Activated CD4-positive, alpha-beta memory T cell treated with anti-CD3 and anti-CD28 coated beads, Interleukin-2, amount 10 ng/mL, durations not matched to agents 7 days and 5 days (primary cell): ENCODE measurements at regions not wholly inside any gene's neighbourhood (a gene's known extent, or its start where the extent isn't known, plus 50 kb on each side); places are given as distances from the start of the nearest gene placed in this dataset.
"Not testable (repeated sequence)": the region's sequence is repeated elsewhere in the genome, so short reads cannot be mapped to it uniquely, and the experiment has no call there.

ENCODE experiments used
- CTCF ChIA-PET: fragments of 350-600 bp; sonication (Branson Sonifier 250); formaldehyde crosslinking; loops from one replicate; lab custom pipeline; 2021; ENCODE audit warnings: antibody characterized with exemption, inconsistent platforms; lab: Charles Lee
- POLR2A ChIA-PET: fragments of 350-600 bp; sonication (Branson Sonifier 250); formaldehyde crosslinking; loops from one replicate; lab custom pipeline; 2021; ENCODE audit warnings: antibody characterized with exemption; lab: Charles Lee
- DNase-seq: peaks from one replicate; pipeline ENCODE4 v3.0.0-alpha.2; 2020
- H3K27ac Mint-ChIP-seq: one replicate; pipeline ENCODE4 v1.8.0; 2021; ENCODE audit warnings: mild to moderate bottlenecking, mixed read lengths
- H3K27me3 Mint-ChIP-seq: one replicate; pipeline ENCODE4 v1.8.0; 2021; ENCODE audit warnings: mixed read lengths
- H3K36me3 Mint-ChIP-seq: one replicate; pipeline ENCODE4 v1.8.0; 2021; ENCODE audit warnings: low read depth, mixed read lengths
- H3K4me1 Mint-ChIP-seq: one replicate; pipeline ENCODE4 v1.8.0; 2021; ENCODE audit warnings: mixed read lengths
- H3K4me3 Mint-ChIP-seq: one replicate; pipeline ENCODE4 v1.8.0; 2021; ENCODE audit warnings: mild to moderate bottlenecking, mixed read lengths
- H3K9me3 Mint-ChIP-seq: one replicate; pipeline ENCODE4 v1.8.0; 2021; ENCODE audit warnings: mixed read lengths

DNA sequence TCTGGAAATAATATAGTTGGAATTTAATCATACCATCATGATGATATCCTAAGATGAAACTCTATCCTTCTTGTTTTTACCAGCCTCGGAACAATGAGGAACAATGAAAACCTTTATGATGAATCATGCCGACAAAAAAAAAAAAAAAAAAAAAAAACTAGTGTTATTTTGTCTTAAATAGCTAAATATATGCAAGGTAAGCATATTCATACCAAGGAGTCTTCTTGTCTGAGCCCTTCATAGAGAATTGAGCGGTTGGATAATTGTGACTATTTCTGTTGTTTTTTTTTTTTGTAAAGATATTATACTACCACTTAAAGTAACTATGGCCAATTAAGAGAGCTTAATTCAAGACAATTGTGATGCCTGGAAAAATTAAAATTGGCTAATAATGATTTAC is 244.0 kb upstream of the PCDH9 start:
- no peaks in the 10 kb centered on the region for H3K36me3 Mint-ChIP-seq
- no peak overlapping the region for H3K27ac Mint-ChIP-seq
- CTCF ChIA-PET: no interaction called here
- H3K9me3 Mint-ChIP-seq: peaks cover 12% of the 10 kb centered on the region
- POLR2A ChIA-PET: no interaction called here
- no peaks in the 10 kb centered on the region for H3K4me1 Mint-ChIP-seq
- no peaks in the 10 kb centered on the region for H3K27me3 Mint-ChIP-seq
- DNase-seq: no peak
- H3K4me3 Mint-ChIP-seq: no peak overlapping the region

DNA sequence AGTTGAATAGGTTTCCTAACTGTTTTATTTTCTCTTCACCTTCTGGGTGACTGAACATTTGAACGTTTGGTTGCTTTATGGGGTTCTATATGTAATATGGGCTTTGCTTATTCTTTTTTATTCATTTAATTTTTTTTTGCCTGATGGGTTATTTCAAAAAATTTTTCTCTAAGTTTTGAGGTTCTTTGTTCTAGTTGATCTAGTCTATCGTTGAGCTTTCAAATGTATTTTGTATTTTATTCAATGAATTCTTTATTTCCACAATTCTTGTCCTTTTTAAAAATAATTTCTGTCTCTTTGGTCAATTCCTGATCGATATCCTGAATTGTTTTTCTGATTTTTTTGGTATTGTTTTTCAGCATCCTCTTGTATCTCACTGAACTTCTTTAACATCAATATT is 239.5 kb upstream of the PCDH9 start:
- Mint-ChIP-seq H3K9me3 (peaks cover 9% of the 10 kb centered on the region), H3K4me3 (no peak overlapping the region), H3K4me1 (no peaks in the 10 kb centered on the region), H3K27ac (no peak overlapping the region), H3K36me3 (no peaks in the 10 kb centered on the region), H3K27me3 (no peaks in the 10 kb centered on the region)
- ChIA-PET POLR2A (no interaction called here), CTCF (no interaction called here)
- DNase-seq: no peak

DNA sequence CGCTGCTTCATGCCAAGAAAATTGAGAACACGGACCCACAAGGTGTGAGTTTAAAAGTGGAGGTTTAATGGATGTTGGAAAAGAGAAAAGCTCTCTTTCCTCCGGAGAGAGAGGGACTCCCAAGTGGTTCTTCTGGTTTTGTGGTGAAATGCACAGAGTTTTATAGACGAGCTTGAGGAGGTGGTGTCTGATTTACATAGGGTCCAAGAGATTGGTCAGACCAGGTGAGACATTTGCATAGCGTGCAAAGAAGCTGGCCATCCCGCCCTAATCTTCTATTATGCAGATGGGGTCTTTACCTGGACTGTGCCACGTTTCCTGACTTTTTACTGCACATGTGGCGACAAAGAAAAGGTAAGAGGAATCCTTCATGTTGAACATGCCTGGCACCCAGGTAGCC is 236.4 kb upstream of the PCDH9 start:
- Mint-ChIP-seq H3K4me1 (no peaks in the 10 kb centered on the region), H3K27ac (no peak overlapping the region), H3K4me3 (no peak overlapping the region), H3K36me3 (no peaks in the 10 kb centered on the region), H3K9me3 (peaks cover 7% of the 10 kb centered on the region), H3K27me3 (no peaks in the 10 kb centered on the region)
- ChIA-PET CTCF (no interaction called here), POLR2A (no interaction called here)
- no peak for DNase-seq

- CTCF ChIA-PET: no interaction called here
- no peaks in the 10 kb centered on the region for H3K27me3 Mint-ChIP-seq
- no peak overlapping the region for H3K4me3 Mint-ChIP-seq
These were observed 234.0 kb upstream of the PCDH9 start for GRCh38 chr13:67464154-67464553.

DNA sequence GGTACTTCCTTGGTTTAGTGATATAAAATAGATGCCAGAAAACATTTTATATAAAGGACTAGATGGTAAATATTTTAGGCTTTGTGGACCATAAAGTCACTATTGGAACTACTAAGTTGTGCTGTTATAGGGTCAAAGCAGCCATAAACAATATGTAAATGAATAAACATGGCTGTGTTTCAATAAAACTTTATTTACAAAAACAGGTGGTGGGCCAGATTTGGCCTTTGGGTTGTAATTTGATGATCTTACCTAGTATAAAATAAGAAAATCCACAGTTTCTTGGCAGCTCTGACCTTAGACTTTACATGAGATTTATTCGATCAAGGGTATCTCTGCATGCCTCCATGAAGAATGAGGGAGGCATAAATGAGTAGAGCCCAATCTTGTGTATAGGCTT is 232.0 kb upstream of the PCDH9 start:
- ChIA-PET CTCF (no interaction called here), POLR2A (no interaction called here)
- H3K4me1 Mint-ChIP-seq: no peaks in the 10 kb centered on the region
- no peak for DNase-seq
- H3K36me3 Mint-ChIP-seq: no peaks in the 10 kb centered on the region
- no peak overlapping the region for H3K27ac Mint-ChIP-seq
- no peak overlapping the region for H3K4me3 Mint-ChIP-seq
- H3K9me3 Mint-ChIP-seq: no peaks in the 10 kb centered on the region
- H3K27me3 Mint-ChIP-seq: no peaks in the 10 kb centered on the region

More at GRCh38 chr13:67464154-67464553, 234.0 kb upstream of the PCDH9 start:
- Mint-ChIP-seq H3K36me3 (no peaks in the 10 kb centered on the region), H3K9me3 (no peaks in the 10 kb centered on the region), H3K27ac (no peak overlapping the region), H3K4me1 (no peaks in the 10 kb centered on the region)
- DNase-seq: no peak
- POLR2A ChIA-PET: no interaction called here

DNA sequence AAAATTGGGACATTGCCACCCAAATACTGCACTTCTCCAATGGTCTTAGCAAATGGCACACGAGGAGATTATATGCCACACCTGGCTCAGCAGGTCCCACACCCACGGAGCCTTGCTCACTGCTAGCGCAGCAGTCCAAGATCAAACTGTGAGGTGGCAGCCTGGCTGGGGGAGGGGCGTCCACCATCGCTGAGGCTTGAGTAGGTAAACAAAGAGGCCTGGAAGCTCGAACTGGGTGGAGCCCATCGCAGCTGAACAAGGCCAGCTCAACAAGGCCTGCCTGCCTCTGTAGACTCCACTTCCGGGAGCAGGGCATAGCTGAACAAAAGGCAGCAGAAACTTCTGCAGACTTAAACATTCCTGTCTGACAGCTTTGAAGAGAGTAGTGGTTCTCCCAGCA is 222.4 kb upstream of the PCDH9 start:
- CTCF ChIA-PET: not testable (repeated sequence)
- peaks cover 12% of the 10 kb centered on the region for H3K9me3 Mint-ChIP-seq

GRCh38 chr13:67445436-67445835 is 215.3 kb upstream of the PCDH9 start:
- CTCF ChIA-PET: no interaction called here
- no peak overlapping the region for H3K27ac Mint-ChIP-seq
- no peaks in the 10 kb centered on the region for H3K27me3 Mint-ChIP-seq
- no peaks in the 10 kb centered on the region for H3K36me3 Mint-ChIP-seq
- POLR2A ChIA-PET: no interaction called here
- no peaks in the 10 kb centered on the region for H3K4me1 Mint-ChIP-seq
- no peak for DNase-seq
- H3K9me3 Mint-ChIP-seq: peaks cover 3% of the 10 kb centered on the region
- H3K4me3 Mint-ChIP-seq: no peak overlapping the region

More for the DNA sequence above, 222.4 kb upstream of the PCDH9 start:
- DNase-seq, H3K4me3 Mint-ChIP-seq, H3K4me1 Mint-ChIP-seq, H3K27me3 Mint-ChIP-seq, POLR2A ChIA-PET, H3K36me3 Mint-ChIP-seq, H3K27ac Mint-ChIP-seq: not testable (repeated sequence)

- no peaks in the 10 kb centered on the region for H3K36me3 Mint-ChIP-seq
- H3K4me3 Mint-ChIP-seq: no peak overlapping the region
These were observed 213.8 kb upstream of the PCDH9 start for GRCh38 chr13:67443923-67444322.

DNA sequence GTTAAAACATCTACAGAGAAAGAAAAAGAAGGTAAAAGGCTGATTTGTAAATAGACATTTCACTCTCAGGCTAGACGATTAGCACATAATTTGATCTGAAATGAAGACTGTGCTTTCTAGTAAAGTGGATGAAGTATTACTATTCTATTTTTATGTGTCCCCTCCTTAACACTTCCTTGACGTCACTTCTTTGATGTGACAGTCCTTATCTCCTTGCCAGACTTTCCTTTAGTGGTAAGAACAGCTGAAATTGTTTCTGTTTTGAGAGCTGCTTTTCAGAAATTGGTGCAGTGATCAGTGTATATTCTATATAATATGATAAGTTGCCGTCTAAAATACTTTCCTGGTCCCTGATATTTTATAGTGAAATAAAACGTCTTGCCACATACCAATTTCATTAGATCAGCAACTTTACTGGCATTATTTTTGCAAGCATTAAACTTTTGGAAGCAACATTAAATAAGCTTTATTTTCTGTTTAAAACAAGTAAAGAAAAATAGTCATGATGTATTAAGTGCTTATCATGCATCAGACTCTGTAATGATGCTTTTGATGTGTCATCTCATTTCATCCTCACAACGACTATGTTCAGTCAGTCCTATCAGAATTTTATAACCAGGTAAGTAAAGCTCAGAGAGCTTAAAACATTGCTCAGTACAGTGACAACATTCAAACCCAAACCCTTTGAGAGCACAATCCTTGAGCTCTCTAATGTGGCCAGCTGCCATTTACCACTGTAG is 210.3 kb upstream of the PCDH9 start:
- no peak for DNase-seq
- ChIA-PET POLR2A (no interaction called here), CTCF (no interaction called here)
- no peaks in the 10 kb centered on the region for H3K27me3 Mint-ChIP-seq
- no peaks in the 10 kb centered on the region for H3K36me3 Mint-ChIP-seq
- no peaks in the 10 kb centered on the region for H3K4me1 Mint-ChIP-seq
- no peak overlapping the region for H3K27ac Mint-ChIP-seq
- no peaks in the 10 kb centered on the region for H3K9me3 Mint-ChIP-seq
- no peak overlapping the region for H3K4me3 Mint-ChIP-seq

More at GRCh38 chr13:67443923-67444322, 213.8 kb upstream of the PCDH9 start:
- H3K27me3 Mint-ChIP-seq: no peaks in the 10 kb centered on the region
- ChIA-PET CTCF (no interaction called here), POLR2A (no interaction called here)
- DNase-seq: no peak
- no peaks in the 10 kb centered on the region for H3K9me3 Mint-ChIP-seq
- no peaks in the 10 kb centered on the region for H3K4me1 Mint-ChIP-seq
- H3K27ac Mint-ChIP-seq: no peak overlapping the region

DNA sequence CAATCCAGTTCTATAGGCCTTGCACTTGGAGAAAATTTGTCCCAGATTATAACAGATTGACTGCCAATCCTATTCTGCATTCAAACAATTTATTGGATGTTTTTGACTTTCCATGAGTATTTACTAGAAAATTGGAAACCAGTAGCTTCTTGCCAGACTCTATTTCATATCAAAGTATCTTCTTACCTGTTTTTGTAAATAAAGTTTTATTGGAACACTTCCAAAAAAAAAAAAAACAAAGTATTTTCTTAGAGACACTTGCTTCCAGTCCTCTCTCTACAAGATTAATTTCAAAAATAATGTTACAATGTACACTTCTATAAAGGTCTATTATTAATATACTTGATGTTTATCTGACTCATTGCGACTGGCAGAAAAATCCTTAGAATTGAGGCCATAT is 209.2 kb upstream of the PCDH9 start:
- no peaks in the 10 kb centered on the region for H3K27me3 Mint-ChIP-seq
- DNase-seq: no peak
- H3K9me3 Mint-ChIP-seq: no peaks in the 10 kb centered on the region
- H3K27ac Mint-ChIP-seq: no peak overlapping the region
- no peak overlapping the region for H3K4me3 Mint-ChIP-seq
- ChIA-PET POLR2A (no interaction called here), CTCF (no interaction called here)
- no peaks in the 10 kb centered on the region for H3K4me1 Mint-ChIP-seq
- no peaks in the 10 kb centered on the region for H3K36me3 Mint-ChIP-seq

DNA sequence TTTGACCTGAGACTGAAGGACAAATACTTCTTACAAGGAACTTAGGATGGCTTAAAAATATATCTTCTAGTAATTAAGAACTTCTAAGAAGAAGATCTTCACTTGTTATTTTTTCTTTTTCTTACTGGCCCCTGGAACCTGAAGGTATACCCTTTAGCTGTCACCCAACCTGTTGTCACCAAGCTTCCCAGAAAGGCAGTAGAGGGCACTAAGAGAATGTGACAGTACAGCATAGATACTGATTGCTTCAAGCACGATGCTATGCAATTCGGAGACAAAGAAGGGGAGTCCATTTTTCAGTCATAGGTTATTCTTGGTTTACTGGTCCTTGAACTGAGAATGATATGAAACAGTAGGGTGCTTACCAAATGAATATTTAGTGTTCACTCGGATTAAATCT is 208.3 kb upstream of the PCDH9 start:
- H3K36me3 Mint-ChIP-seq: no peaks in the 10 kb centered on the region
- no peak overlapping the region for H3K4me3 Mint-ChIP-seq
- H3K9me3 Mint-ChIP-seq: no peaks in the 10 kb centered on the region
- CTCF ChIA-PET: no interaction called here
- POLR2A ChIA-PET: no interaction called here
- no peak overlapping the region for H3K27ac Mint-ChIP-seq
- no peaks in the 10 kb centered on the region for H3K27me3 Mint-ChIP-seq
- no peak for DNase-seq
- H3K4me1 Mint-ChIP-seq: no peaks in the 10 kb centered on the region

DNA sequence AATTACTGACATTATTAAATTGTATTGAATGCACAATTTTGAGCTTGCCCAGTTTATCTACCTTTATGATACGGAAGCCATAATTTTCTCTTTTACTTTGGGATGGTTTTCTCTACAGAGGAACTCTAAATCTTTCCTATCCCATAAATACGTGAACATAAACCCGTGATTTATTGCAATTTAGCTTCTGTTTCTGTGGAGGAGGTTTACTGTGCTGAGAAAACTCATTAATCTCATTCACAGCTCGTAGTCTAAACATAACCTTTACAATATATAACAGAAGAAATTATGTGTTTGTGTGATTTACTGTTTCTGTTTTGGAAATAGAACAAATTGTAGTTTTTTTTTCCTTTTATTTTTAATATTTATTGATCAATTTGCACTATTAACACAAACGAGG is 207.1 kb upstream of the PCDH9 start:
- H3K4me3 Mint-ChIP-seq: no peak overlapping the region
- H3K36me3 Mint-ChIP-seq: no peaks in the 10 kb centered on the region
- DNase-seq: no peak
- no peaks in the 10 kb centered on the region for H3K27me3 Mint-ChIP-seq
- CTCF ChIA-PET: no interaction called here
- H3K4me1 Mint-ChIP-seq: no peaks in the 10 kb centered on the region
- POLR2A ChIA-PET: no interaction called here
- H3K27ac Mint-ChIP-seq: no peak overlapping the region
- H3K9me3 Mint-ChIP-seq: no peaks in the 10 kb centered on the region

GRCh38 chr13:67421475-67421874 is 191.3 kb upstream of the PCDH9 start:
- Mint-ChIP-seq H3K36me3 (no peaks in the 10 kb centered on the region), H3K27me3 (no peaks in the 10 kb centered on the region), H3K9me3 (no peaks in the 10 kb centered on the region), H3K4me3 (no peak overlapping the region), H3K27ac (no peak overlapping the region), H3K4me1 (no peaks in the 10 kb centered on the region)
- CTCF ChIA-PET: no interaction called here
- POLR2A ChIA-PET: no interaction called here
- no peak for DNase-seq
